OCI-LY1 (cell line): ENCODE measurements at regions not wholly inside any gene's neighbourhood (a gene's known extent, or its start where the extent isn't known, plus 50 kb on each side); places are given as distances from the start of the nearest gene placed in this dataset.

Experiments
- CTCF ChIP-seq: fragments of 200-600 bp; sonication (generic), shearing (Covaris generic); IDR thresholded peaks from 2 replicates; pipeline ENCODE4 v1.5.1; 2017; ENCODE audit warnings: mild to moderate bottlenecking, antibody characterized with exemption, low read length, moderate library complexity, mixed read lengths
- EZH2 ChIP-seq: fragments of 200-600 bp; sonication (generic), shearing (Covaris generic); IDR thresholded peaks from 2 replicates; pipeline ENCODE4 v1.8.0; 2017; ENCODE audit warnings: borderline replicate concordance, mixed run types, mild to moderate bottlenecking, antibody characterized with exemption, low read length, moderate library complexity, mixed read lengths

- no peak for TF ChIP-seq CTCF
- no peak for TF ChIP-seq EZH2
Observed at GRCh38 chr5:173780235-173781234, 107.6 kb upstream of the CPEB4 start.
